Loucy (cell line): ENCODE measurements at regions not wholly inside any gene's neighbourhood (a gene's known extent, or its start where the extent isn't known, plus 50 kb on each side); places are given as distances from the start of the nearest gene placed in this dataset.

Source experiments
- H2AFZ ChIP-seq: fragments of 200-600 bp; sonication (generic); 2 replicates; pipeline ENCODE4 v1.6.0; 2016; ENCODE audit warnings: antibody characterized with exemption, mild to moderate bottlenecking, low read length, moderate library complexity
- H3F3A ChIP-seq: fragments of 200-600 bp; 2 replicates; pipeline ENCODE4 v1.6.0; 2016; ENCODE audit warnings: antibody characterized with exemption, low read depth, mild to moderate bottlenecking
- H3K27me3 ChIP-seq: fragments of 200-600 bp; sonication (generic); 2 replicates; pipeline ENCODE4 v1.6.1; 2014; ENCODE audit warnings: low read length, mild to moderate bottlenecking; ENCODE audit not compliant: insufficient read depth, poor library complexity, severe bottlenecking
- H3K36me3 ChIP-seq: fragments of 200-600 bp; sonication (generic); 2 replicates; pipeline ENCODE4 v1.6.1; 2016; ENCODE audit warnings: low read length; ENCODE audit not compliant: insufficient read depth
- H3K4me1 ChIP-seq: fragments of 200-600 bp; sonication (generic); 2 replicates; pipeline ENCODE4 v1.5.1; 2014; ENCODE audit warnings: low read length, mild to moderate bottlenecking; ENCODE audit not compliant: insufficient read depth, poor library complexity, severe bottlenecking
- H3K4me2 ChIP-seq: fragments of 200-600 bp; sonication (generic); 2 replicates; pipeline ENCODE4 v1.6.0; 2014; ENCODE audit warnings: antibody characterized with exemption, low read length, low read depth, mild to moderate bottlenecking; ENCODE audit not compliant: poor library complexity, severe bottlenecking
- H3K4me3 ChIP-seq: fragments of 200-600 bp; sonication (generic); 2 replicates; pipeline ENCODE4 v1.5.1; 2014; ENCODE audit warnings: low read length, mild to moderate bottlenecking, mixed read lengths; ENCODE audit not compliant: poor library complexity, severe bottlenecking
- H3K79me2 ChIP-seq: fragments of 200-600 bp; sonication (generic); 2 replicates; pipeline ENCODE4 v1.6.1; 2014; ENCODE audit warnings: low read length; ENCODE audit not compliant: insufficient read depth
- H3K9ac ChIP-seq: fragments of 200-600 bp; sonication (generic); 2 replicates; pipeline ENCODE4 v1.6.0; 2014; ENCODE audit warnings: mild to moderate bottlenecking, low read depth, low read length, moderate library complexity; ENCODE audit not compliant: poor library complexity, severe bottlenecking
- H3K9me2 ChIP-seq: fragments of 200-600 bp; sonication (generic); replicated peaks from 2 replicates; pipeline ENCODE4 v1.6.1; 2016; ENCODE audit warnings: low read depth, low read length, mixed read lengths
- H3K9me3 ChIP-seq: fragments of 200-600 bp; sonication (generic); 2 replicates; pipeline ENCODE4 v1.6.1; 2014; ENCODE audit warnings: mild to moderate bottlenecking, antibody characterized with exemption, low read length, low read depth; ENCODE audit not compliant: insufficient read depth
- H4K20me1 ChIP-seq: fragments of 200-600 bp; sonication (generic); 2 replicates; pipeline ENCODE4 v1.6.0; 2014; ENCODE audit warnings: antibody characterized with exemption, low read length, mild to moderate bottlenecking; ENCODE audit not compliant: insufficient read depth, poor library complexity, severe bottlenecking
- CTCF ChIP-seq: fragments of 200-600 bp; sonication (generic); conservative IDR thresholded peaks from 2 replicates; pipeline ENCODE4 v1.5.1; 2014; ENCODE audit warnings: mild to moderate bottlenecking, antibody characterized with exemption, low read length
- EZH2phosphoT487 ChIP-seq: fragments of 200-600 bp; IDR thresholded peaks from 2 replicates; pipeline ENCODE4 v1.6.1; 2018; ENCODE audit warnings: antibody characterized with exemption, mild to moderate bottlenecking, moderate library complexity, borderline replicate concordance

- TF ChIP-seq CTCF: no peak
- no peak for TF ChIP-seq EZH2phosphoT487
- Histone ChIP-seq H3K4me1 (no peaks in the 10 kb centered on the region), H3K9me2 (no peaks in the 10 kb centered on the region), H3K9me3 (no peaks in the 10 kb centered on the region), H3F3A (no peaks in the 10 kb centered on the region), H3K36me3 (no peaks in the 10 kb centered on the region), H3K9ac (no peak overlapping the region), H3K27me3 (no peaks in the 10 kb centered on the region), H2AFZ (no peak overlapping the region), H3K79me2 (no peaks in the 10 kb centered on the region), H3K4me2 (no peak overlapping the region), H3K4me3 (no peak overlapping the region), H4K20me1 (no peaks in the 10 kb centered on the region)
Measured at GRCh38 chr3:24857945-24858344, 363.3 kb upstream of the THRB start.

GRCh38 chr3:24863215-24863614 is 368.6 kb upstream of the THRB start:
- Histone ChIP-seq H3K9me3 (no peaks in the 10 kb centered on the region), H3K4me1 (no peaks in the 10 kb centered on the region), H4K20me1 (no peaks in the 10 kb centered on the region), H2AFZ (no peak overlapping the region), H3K9me2 (no peaks in the 10 kb centered on the region), H3K27me3 (no peaks in the 10 kb centered on the region), H3K79me2 (no peaks in the 10 kb centered on the region), H3F3A (no peaks in the 10 kb centered on the region), H3K36me3 (no peaks in the 10 kb centered on the region), H3K9ac (no peak overlapping the region), H3K4me3 (no peak overlapping the region), H3K4me2 (no peak overlapping the region)
- no peak for TF ChIP-seq EZH2phosphoT487
- TF ChIP-seq CTCF: no peak

- no peak overlapping the region for H3K4me3 ChIP-seq
- H3K4me1 ChIP-seq: no peaks in the 10 kb centered on the region
- no peak overlapping the region for H3K9ac ChIP-seq
- H2AFZ ChIP-seq: no peak overlapping the region
- no peaks in the 10 kb centered on the region for H4K20me1 ChIP-seq
- H3K36me3 ChIP-seq: no peaks in the 10 kb centered on the region
- H3K9me3 ChIP-seq: no peaks in the 10 kb centered on the region
- H3F3A ChIP-seq: no peaks in the 10 kb centered on the region
- no peaks in the 10 kb centered on the region for H3K9me2 ChIP-seq
- H3K27me3 ChIP-seq: no peaks in the 10 kb centered on the region
- TF ChIP-seq EZH2phosphoT487 (no peak), CTCF (no peak)
- H3K79me2 ChIP-seq: no peaks in the 10 kb centered on the region
- H3K4me2 ChIP-seq: no peak overlapping the region
Measured at GRCh38 chr3:24867783-24868182, 373.1 kb upstream of the THRB start.
